ENCODE measurements at regions not wholly inside any gene's neighbourhood (a gene's known extent, or its start where the extent isn't known, plus 50 kb on each side); places are given as distances from the start of the nearest gene placed in this dataset.

- Histone ChIP-seq H3K4me3 (no peak overlapping the region), H3K4me1 (no peaks in the 10 kb centered on the region), H3K36me3 (no peaks in the 10 kb centered on the region), H3K27me3 (no peaks in the 10 kb centered on the region), H3K27ac (no peak overlapping the region), H3K9me3 (no peaks in the 10 kb centered on the region)
- 66 to 67% methylated on average over 4 of the region's 4 CpGs for WGBS, 2 donors (ENCODE audit: low coverage in 1 of 2)
- TF ChIP-seq EP300 (IDR thresholded peaks at IDR 0.05; ENCODE audit: low read depth) (no peak), POLR2AphosphoS5 (IDR thresholded peaks at IDR 0.05) (no peak), POLR2A (IDR thresholded peaks at IDR 0.05) (no peak), CTCF (IDR thresholded peaks at IDR 0.05) (no peak)
- no peak for DNase-seq
- in situ Hi-C loops (cut with MboI; ENCODE audit: low pct_ligation_motif_present in 1 of 4, low pct_unique_long_range_greater_than_20kb in 1 of 4, low sequenced_read_pairs in 3 of 4) (no loop called here), intact Hi-C loops (cut with DNase I; ENCODE audit: low total_unique reads) (no loop called here)
These were observed 328.9 kb upstream of the RBMS3 start for GRCh38 chr3:28951772-28952556.

DNA sequence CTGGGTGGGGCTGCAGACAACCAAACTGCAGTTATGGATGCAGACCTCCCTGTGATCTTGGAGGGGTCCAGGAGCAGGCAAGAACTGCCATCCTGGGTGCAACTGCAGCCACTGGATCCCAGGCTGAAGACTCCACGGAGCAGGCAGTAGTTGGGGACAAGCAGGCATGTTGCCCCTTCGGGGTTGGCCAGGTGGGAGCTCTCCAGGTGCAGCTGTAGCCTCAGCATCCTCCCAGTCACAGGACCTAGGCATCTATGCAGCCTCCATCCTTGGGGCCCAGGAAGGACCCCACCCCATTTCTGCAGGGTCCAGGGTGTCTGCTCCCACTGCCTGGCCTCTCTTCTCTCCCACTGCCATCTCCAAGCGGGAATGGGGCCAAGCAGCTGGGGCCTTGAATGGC is 322.2 kb upstream of the RBMS3 start:
- 68% methylated on average over 3 of the region's 3 CpGs; no CpG with 5 or more reads in 1 of the 2 donors for WGBS, 2 donors (ENCODE audit: low coverage in 1 of 2)
- intact Hi-C loops (cut with DNase I; ENCODE audit: low total_unique reads) (no loop called here), in situ Hi-C loops (cut with MboI; ENCODE audit: low pct_ligation_motif_present in 1 of 4, low pct_unique_long_range_greater_than_20kb in 1 of 4, low sequenced_read_pairs in 3 of 4) (no loop called here)
- no peak overlapping the region for H3K27ac ChIP-seq
- no peaks in the 10 kb centered on the region for H3K36me3 ChIP-seq
- H3K4me1 ChIP-seq = no peaks in the 10 kb centered on the region
- DNase-seq = no peak
- no peaks in the 10 kb centered on the region for H3K9me3 ChIP-seq
- TF ChIP-seq CTCF (IDR thresholded peaks at IDR 0.05) (no peak), POLR2A (IDR thresholded peaks at IDR 0.05) (no peak), POLR2AphosphoS5 (IDR thresholded peaks at IDR 0.05) (no peak), EP300 (IDR thresholded peaks at IDR 0.05; ENCODE audit: low read depth) (no peak)
- no peak overlapping the region for H3K4me3 ChIP-seq
- no peaks in the 10 kb centered on the region for H3K27me3 ChIP-seq

DNA sequence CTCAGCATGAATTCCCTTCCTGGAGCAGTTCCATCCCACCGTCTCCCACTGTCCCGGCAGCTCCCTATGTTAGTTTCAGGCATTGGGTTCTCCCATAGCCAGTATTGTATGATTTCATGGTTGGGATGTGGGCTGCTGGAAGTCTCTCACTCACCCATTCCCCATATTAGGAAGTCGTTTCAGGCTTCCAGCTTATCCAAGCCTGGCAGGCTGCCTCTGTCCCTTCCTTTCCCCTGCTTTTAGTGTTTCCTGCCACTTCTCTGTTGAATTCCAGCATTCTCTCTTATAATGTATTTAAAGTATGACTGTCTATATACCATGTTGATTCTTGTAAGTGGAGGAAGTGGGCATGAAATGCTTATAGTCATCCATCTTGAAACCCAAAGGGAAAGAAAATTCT is 309.7 kb upstream of the RBMS3 start:
- intact Hi-C loops (cut with DNase I; ENCODE audit: low total_unique reads) (no loop called here), in situ Hi-C loops (cut with MboI; ENCODE audit: low pct_ligation_motif_present in 1 of 4, low pct_unique_long_range_greater_than_20kb in 1 of 4, low sequenced_read_pairs in 3 of 4) (no loop called here)
- Histone ChIP-seq H3K36me3 (no peaks in the 10 kb centered on the region), H3K4me1 (no peaks in the 10 kb centered on the region), H3K27me3 (no peaks in the 10 kb centered on the region), H3K27ac (no peak overlapping the region), H3K4me3 (no peak overlapping the region), H3K9me3 (peaks cover 7 to 9% of the 10 kb centered on the region in 2 donors)
- TF ChIP-seq CTCF (IDR thresholded peaks at IDR 0.05) (no peak), POLR2AphosphoS5 (IDR thresholded peaks at IDR 0.05) (no peak), POLR2A (IDR thresholded peaks at IDR 0.05) (no peak), EP300 (IDR thresholded peaks at IDR 0.05; ENCODE audit: low read depth) (no peak)
- DNase-seq = no peak
- 0 to 61% methylated on average over 1 to 3 of the region's 3 CpGs for WGBS, 2 donors (ENCODE audit: low coverage in 1 of 2)

- 44 to 52% methylated on average over 2 to 3 of the region's 3 CpGs for WGBS, 2 donors (ENCODE audit: low coverage in 1 of 2)
- no peak overlapping the region for H3K27ac ChIP-seq
- H3K4me1 ChIP-seq = no peaks in the 10 kb centered on the region
- no peak for DNase-seq
- H3K36me3 ChIP-seq = no peaks in the 10 kb centered on the region
- H3K9me3 ChIP-seq = peaks cover 7 to 9% of the 10 kb centered on the region in 2 donors
- intact Hi-C loops (cut with DNase I; ENCODE audit: low total_unique reads) (no loop called here), in situ Hi-C loops (cut with MboI; ENCODE audit: low pct_ligation_motif_present in 1 of 4, low pct_unique_long_range_greater_than_20kb in 1 of 4, low sequenced_read_pairs in 3 of 4) (no loop called here)
- H3K27me3 ChIP-seq = no peaks in the 10 kb centered on the region
- TF ChIP-seq POLR2AphosphoS5 (IDR thresholded peaks at IDR 0.05) (no peak), EP300 (IDR thresholded peaks at IDR 0.05; ENCODE audit: low read depth) (no peak), CTCF (IDR thresholded peaks at IDR 0.05) (no peak), POLR2A (IDR thresholded peaks at IDR 0.05) (no peak)
- H3K4me3 ChIP-seq = no peak overlapping the region
These were observed 307.9 kb upstream of the RBMS3 start for GRCh38 chr3:28972921-28973320.

Data from transverse colon (tissue), 4 donors.